Dedifferentiated amniotic fluid mesenchymal stem cell (primary cell): ENCODE measurements at regions not wholly inside any gene's neighbourhood (a gene's known extent, or its start where the extent isn't known, plus 50 kb on each side); places are given as distances from the start of the nearest gene placed in this dataset.

Source experiments
- DNase-seq: peaks from one replicate; pipeline ENCODE4 v3.0.0-alpha.2; 2016; ENCODE audit errors: extremely low spot score

- DNase-seq = no peak
Measured at GRCh38 chr3:63046152-63046551, 170.9 kb upstream of the CADPS start.

GRCh38 chr3:63046580-63046979, 171.4 kb upstream of the CADPS start:
- DNase-seq = no peak

DNA sequence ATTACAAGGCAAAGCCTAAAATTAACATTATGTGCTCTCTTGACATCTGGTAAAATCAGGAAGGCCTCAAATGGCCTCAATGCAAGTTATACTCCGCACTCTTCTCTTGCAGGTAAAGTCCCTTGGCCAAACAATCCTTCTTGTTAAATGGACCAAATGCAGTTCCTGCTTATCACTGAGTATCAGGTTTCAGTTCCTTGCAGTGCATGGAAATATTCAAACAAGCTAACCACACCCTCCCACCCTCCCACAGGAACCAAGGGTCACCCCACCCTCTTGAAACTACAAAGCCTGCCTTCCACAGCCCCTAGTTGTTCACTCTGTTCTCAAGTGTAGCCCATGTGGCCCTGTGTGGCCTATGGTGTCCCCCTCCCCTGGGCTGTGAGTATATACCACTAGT, 171.9 kb upstream of the CADPS start:
- DNase-seq = no peak

DNA sequence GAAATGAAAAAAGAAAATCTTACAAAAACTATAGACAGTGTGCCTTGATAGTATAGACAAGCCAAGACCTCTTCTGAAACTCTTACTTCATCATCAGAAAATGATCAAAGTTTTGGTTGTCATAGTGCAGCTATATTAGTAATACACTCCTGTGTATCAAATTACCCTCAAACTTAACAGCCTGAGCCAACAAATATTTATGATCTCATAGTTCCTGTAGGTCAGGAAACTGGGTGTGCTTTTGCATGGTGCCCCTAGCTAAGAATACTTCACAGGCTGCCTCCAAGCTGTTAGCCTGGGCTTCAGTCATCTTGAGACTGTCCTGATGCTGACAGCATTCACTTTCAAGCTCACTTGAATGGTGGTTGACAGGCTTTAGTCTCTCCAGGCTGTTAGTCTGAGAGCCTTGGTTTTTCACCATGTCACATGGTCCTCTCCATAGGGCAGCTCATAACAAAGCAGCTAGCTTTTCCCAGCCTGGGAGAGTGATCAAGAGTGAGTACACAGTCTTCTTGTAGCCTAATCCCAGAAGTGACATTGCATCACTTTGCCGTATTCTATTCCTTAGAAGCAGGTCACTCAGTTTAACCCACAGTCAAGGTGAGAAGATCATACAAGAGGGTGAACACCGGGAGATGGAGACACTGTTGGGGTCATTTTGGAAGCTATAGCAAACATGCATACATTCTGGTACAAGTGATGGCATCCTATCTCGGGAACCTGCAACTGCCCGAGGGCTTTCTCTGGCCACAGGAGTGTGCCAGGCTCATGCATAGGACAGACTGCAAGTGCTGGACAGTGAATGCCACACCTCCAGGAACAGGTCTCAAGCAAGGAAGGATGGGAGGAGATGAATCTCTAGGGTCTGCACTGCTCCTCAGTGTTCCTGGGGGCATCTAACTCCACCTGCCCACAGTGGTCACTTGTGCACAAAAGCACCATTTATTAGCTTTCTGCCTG, 173.4 kb upstream of the CADPS start:
- no peak for DNase-seq

DNA sequence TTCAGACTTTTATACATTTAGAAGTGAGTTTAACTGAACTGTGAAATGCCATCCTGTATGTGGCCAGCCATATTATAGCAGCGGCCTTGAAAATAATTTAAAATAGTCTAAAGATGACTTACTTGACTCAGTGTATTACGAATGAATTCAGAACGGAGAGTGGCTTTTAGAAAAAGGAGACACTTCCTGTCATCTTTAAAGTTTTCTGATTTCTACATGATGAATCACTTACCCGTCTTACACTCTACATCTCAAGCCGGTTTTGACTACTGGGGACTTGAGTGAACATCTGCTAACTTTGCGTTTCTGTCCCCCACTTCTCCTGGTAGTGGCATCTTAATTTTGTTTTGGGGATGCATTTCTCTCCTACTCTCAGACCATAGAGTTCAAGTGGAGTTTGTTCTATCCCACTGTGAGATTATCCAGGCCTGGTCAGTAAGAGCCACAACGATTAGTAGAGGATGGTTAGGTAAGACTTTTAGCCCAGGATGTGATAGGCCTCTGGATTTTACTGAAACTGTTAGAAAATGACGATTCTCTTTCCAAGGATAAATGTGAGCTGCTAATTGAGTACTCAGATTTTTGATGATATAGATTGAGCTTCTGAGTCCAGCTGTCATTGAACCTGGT, 175.4 kb upstream of the CADPS start:
- no peak for DNase-seq

GRCh38 chr3:63051920-63052319, 176.7 kb upstream of the CADPS start:
- peak; percentile 24 for DNase-seq

DNA sequence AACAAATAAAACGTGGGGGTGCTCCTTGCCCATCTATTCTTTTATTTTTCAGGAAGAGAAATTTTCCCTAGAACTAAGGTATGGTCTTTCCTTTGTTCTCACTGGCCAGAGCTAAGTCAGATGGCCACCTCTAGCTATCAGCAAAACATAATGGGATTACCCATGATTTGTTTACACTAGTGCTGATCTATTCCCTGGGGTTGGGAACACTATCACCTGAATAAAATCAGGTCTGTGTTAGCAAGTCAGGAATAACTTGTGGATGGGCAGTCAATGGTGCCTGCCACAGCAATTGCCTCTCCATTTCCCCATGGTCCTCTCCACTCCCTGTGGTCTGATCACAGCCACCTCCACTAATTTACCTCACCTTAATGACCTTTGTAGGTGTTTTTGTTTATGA, 181.7 kb upstream of the CADPS start:
- no peak for DNase-seq

- no peak for DNase-seq
Measured at GRCh38 chr3:63060412-63060811, 185.2 kb upstream of the CADPS start.

DNA sequence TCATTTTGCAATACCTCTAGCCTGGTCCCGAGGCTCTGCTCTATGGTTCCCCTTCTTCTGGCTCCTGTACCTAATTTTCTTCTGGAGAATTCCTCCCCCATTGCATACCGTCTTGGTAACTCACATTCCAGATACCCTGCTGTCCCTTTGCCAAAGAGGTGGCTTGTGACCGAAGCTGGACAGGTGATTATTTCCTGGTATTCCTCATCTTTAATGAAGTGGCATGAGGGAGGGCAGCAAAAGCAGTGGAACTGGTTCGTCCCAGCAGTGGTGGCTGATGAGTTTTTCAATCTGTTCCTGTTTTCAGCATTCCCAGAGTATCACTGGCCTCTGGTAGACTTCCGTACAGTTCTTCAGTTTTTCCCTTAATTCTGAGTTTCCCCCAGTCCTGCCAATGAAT, 186.2 kb upstream of the CADPS start:
- DNase-seq = no peak

DNA sequence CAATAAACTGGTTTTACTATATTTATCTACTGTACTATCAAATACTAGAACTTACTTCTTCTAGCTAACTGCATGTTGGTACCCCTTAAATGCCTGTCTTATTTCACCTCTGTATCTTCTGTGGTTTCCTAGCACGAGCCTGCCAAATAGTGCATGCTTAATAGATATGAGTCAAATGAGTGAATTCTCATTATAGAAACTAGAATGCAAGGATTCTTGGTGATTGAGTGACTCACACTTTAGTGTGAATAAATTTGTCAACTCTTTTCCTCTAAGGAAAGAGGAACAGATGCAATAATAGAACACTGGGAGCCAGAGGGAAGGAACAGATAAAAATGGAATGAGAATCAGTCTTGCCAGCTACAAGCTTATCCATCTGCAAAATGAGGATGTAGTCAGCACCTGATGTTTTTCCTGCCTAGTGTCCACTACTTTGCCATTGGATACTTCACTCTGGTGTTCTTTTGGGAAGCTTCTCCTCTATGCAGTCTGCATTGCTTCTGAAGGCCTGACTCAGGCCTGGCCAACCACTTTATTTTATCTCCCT, 189.1 kb upstream of the CADPS start:
- DNase-seq = no peak

GRCh38 chr3:63067999-63068645, 192.9 kb upstream of the CADPS start:
- peak; percentile 36 for DNase-seq

- no peak for DNase-seq
Measured at GRCh38 chr3:63069806-63070475, 194.7 kb upstream of the CADPS start.

DNA sequence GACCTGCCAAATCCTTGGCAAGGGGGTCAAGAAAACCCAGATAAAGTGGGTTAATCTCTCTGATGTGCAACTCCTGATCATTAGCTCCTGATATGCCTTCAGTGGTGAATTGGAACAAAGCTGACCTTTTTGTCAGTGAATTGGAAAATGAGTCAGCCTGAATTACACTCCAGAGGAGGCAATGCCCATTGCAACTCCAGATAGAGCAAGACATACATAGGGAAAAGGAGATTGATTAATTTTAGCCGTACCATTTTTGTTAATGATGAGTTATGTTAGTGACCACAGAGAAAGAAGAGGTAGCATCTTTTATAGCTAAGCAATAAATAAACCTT, 195.2 kb upstream of the CADPS start:
- DNase-seq = no peak

DNA sequence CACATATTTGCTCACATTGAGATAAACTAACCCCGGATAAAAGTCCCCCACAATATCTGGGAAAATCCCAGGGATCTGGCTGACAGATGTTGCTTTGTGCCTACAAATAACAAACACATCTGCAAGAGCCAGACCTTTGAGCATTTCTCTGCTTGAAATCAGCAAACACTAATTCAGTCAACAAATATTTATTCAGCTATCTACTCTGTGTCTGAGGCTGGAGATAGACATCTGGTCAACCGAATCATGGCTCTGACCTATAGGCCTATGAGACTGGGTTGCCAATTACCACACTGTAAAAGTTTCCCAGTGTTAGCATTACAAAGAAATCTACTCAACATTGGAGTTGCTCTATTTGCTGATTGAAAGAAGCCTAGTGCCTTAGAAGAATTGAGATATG, 201.1 kb upstream of the CADPS start:
- DNase-seq = no peak

DNA sequence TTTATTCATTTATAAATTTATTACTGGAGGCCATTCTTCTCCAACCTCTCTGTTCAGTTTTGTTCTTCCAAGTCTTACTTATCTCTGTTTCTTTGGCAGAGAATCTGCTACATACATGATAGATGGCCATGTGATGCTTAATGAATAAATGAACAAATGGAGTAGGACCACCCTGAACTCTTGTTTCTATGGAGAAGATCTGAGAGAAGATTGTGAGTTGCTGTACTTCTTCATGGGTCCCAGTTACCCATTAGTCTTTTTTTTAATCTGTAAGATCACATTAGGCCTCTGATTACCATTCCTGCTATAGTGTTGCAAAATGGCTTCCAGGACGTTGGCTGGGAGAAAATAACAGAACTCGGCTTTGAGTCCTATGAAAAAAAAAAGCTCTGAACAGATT, 191.9 kb upstream of the SYNPR start:
- DNase-seq = no peak

DNA sequence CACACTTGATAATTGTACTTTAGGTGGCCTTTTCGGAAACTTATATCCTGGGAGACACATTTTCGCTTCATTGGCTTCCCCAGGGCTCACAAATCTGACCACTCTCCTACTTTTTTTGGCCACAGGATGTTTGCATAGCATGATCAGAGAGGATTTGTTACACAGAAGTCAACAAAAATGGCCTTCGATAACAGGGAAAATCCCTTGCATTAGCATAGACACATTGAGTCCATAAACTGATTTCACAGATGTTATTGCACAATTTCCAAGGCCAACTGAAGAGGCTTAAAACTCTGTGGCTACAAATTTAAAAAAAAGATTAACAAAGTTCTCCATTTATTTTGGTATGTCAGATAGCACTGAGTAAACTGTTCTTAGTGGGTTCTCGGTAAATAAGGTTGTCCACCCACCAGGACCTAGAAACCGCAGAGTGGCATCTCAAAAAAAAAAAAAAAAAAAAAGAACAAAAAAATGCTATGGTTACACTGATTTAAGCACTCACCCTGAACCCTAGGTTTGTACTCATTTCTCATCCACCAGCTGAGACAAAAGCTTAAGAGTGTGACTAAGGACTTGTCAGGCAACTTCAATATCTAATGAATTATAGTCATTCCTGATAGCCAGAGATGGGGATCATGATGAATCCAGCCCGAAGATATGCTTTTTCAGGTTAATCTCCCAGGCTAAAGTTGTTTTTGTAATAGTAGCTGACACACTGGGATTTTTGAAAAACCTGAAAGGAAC, 188.9 kb upstream of the SYNPR start:
- no peak for DNase-seq

DNA sequence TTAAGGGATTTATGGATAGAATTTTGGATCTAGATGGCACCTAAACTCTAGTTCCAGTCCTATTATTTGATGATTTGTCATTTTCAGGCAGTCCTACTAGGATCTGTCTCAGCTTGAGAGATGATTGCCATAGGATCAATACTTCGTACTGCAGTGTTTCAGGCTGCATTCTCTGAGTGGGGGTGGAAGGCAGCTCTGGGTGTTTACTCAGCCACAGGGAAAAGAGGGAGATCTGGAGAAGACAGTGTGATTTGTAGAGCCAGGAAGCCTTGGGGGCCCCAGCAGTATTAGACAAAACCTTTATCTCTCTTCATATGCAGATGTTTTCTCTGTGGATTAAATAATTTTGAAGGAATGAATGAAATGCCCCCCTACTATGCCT, 188.4 kb upstream of the SYNPR start:
- no peak for DNase-seq

GRCh38 chr3:63090656-63091055, 187.5 kb upstream of the SYNPR start:
- no peak for DNase-seq

- DNase-seq = no peak
Measured at GRCh38 chr3:63092515-63092914, 185.6 kb upstream of the SYNPR start.

- DNase-seq = no peak
Measured at GRCh38 chr3:63094642-63095408, 183.3 kb upstream of the SYNPR start.
